ENCODE measurements at regions not wholly inside any gene's neighbourhood (a gene's known extent, or its start where the extent isn't known, plus 50 kb on each side); places are given as distances from the start of the nearest gene placed in this dataset.

DNA sequence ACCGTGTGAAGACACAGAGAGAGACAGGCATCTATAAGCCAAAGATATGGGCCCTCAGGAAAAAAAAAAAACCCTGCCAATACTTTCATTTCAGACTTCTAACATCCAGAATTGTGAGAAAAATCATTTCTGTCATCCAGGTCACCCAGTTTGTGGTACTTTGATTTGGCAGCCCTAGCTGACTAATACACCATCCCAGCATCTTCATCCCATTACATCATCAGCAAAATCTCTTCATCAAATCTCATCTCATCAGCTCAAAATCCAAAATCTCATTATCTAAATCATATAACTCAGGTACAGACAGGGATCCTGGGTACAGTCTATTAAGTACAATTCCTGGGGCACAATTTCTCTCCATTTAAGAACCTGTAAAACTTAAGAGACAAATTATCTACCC is 51.9 kb upstream of the GJA8 start:
- no peaks in the 10 kb centered on the region for H3K9me2 ChIP-seq (ENCODE audit: insufficient read depth, low read length)
- no peaks in the 10 kb centered on the region for H3K36me3 ChIP-seq (ENCODE audit: insufficient read depth, low read length)
- no peak overlapping the region for H3K27ac ChIP-seq (ENCODE audit: low read depth, low read length, poor library complexity, severe bottlenecking)
- H4K20me1 ChIP-seq (ENCODE audit: insufficient read depth, low read length) = no peaks in the 10 kb centered on the region
- H3K4me1 ChIP-seq (ENCODE audit: insufficient read depth, low read length, poor library complexity, severe bottlenecking) = no peaks in the 10 kb centered on the region
- ChIA-PET POLR2A (no interaction called here), CTCF (ENCODE audit: unreplicated experiment) (no interaction called here)
- H2AFZ ChIP-seq (ENCODE audit: low read length) = no peak overlapping the region
- no peaks in the 10 kb centered on the region for H3K79me2 ChIP-seq (ENCODE audit: insufficient read depth, low read depth, low read length)
- TF ChIP-seq, protein P1, sequence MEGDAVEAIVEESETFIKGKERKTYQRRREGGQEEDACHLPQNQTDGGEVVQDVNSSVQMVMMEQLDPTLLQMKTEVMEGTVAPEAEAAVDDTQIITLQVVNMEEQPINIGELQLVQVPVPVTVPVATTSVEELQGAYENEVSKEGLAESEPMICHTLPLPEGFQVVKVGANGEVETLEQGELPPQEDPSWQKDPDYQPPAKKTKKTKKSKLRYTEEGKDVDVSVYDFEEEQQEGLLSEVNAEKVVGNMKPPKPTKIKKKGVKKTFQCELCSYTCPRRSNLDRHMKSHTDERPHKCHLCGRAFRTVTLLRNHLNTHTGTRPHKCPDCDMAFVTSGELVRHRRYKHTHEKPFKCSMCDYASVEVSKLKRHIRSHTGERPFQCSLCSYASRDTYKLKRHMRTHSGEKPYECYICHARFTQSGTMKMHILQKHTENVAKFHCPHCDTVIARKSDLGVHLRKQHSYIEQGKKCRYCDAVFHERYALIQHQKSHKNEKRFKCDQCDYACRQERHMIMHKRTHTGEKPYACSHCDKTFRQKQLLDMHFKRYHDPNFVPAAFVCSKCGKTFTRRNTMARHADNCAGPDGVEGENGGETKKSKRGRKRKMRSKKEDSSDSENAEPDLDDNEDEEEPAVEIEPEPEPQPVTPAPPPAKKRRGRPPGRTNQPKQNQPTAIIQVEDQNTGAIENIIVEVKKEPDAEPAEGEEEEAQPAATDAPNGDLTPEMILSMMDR (conservative IDR thresholded peaks at IDR 0.05; ENCODE audit: low read length) = no peak
- TF ChIP-seq EZH2phosphoT487 (IDR thresholded peaks at IDR 0.05; ENCODE audit: borderline replicate concordance, low read depth, low read length) = no peak
- no peaks in the 10 kb centered on the region for H3K9me3 ChIP-seq (ENCODE audit: low read length)
- intact Hi-C loops (cut with micrococcal nuclease; ENCODE audit: unreplicated experiment) = no loop called here
- H3K4me3 ChIP-seq (ENCODE audit: low read depth, low read length, poor library complexity, severe bottlenecking) = no peak overlapping the region
- no peak overlapping the region for H3K4me2 ChIP-seq (ENCODE audit: low read length)
- no peak for DNase-seq (ENCODE audit: low spot score)
- no TSS peak for BruUV-seq (replicated peaks)

DNA sequence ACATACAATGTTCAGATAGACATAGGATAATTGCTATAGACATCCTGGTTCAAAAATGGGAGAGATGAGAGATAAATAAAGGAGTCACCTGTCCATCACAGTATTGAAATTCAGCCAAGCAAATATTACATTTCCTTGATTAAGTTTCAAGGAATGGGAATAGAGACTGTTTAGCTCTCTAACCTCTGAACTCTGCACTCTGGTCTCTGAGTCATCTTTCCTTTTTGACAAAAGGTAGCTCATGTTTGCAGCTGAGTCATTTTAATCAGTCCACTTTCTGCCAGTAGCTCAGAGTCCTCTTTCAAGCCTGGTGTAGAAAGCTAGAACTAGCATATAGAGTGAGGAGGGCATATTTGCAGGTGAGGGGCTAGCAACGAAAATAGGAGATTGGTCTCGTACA is 51.4 kb upstream of the GJA8 start:
- no TSS peak for BruUV-seq (replicated peaks)
- DNase-seq (ENCODE audit: low spot score) = no peak
- ChIA-PET POLR2A (no interaction called here), CTCF (ENCODE audit: unreplicated experiment) (no interaction called here)
- no peak for TF ChIP-seq EZH2phosphoT487 (IDR thresholded peaks at IDR 0.05; ENCODE audit: borderline replicate concordance, low read depth, low read length)
- TF ChIP-seq, protein P1 (conservative IDR thresholded peaks at IDR 0.05; ENCODE audit: low read length) = no peak
- intact Hi-C loops (cut with micrococcal nuclease; ENCODE audit: unreplicated experiment) = no loop called here
- Histone ChIP-seq H3K4me2 (ENCODE audit: low read length) (no peak overlapping the region), H4K20me1 (ENCODE audit: insufficient read depth, low read length) (no peaks in the 10 kb centered on the region), H3K9me2 (ENCODE audit: insufficient read depth, low read length) (no peaks in the 10 kb centered on the region), H3K36me3 (ENCODE audit: insufficient read depth, low read length) (no peaks in the 10 kb centered on the region), H3K4me3 (ENCODE audit: low read depth, low read length, poor library complexity, severe bottlenecking) (no peak overlapping the region), H3K4me1 (ENCODE audit: insufficient read depth, low read length, poor library complexity, severe bottlenecking) (no peaks in the 10 kb centered on the region), H3K79me2 (ENCODE audit: insufficient read depth, low read depth, low read length) (no peaks in the 10 kb centered on the region), H2AFZ (ENCODE audit: low read length) (no peak overlapping the region), H3K9me3 (ENCODE audit: low read length) (no peaks in the 10 kb centered on the region), H3K27ac (ENCODE audit: low read depth, low read length, poor library complexity, severe bottlenecking) (no peak overlapping the region)

DNA sequence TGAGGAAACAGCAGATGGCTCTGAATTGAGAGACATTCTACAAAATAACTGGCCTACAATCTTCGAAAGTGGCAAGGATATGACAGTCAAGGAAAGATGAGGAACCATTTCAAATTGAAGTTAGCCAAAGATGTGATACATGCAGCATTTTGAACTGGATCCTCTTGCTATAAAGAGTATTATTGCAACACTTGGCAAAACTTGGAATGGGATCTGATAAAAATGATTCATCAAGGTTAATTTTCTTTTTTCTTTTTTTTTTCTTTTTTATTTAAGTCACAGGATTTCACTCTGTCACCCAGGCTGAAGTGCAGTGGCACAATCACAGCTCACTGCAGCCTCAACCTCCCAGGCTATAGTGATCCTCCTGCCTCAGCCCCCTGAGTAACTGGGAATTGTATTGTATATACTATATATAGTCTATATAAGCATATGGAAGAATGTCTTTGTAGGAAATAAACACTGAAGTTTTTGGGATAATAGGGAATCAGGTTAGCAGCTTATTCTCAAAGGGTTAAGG is 49.8 kb upstream of the GJA8 start:
- TF ChIP-seq, protein P1 (conservative IDR thresholded peaks at IDR 0.05; ENCODE audit: low read length) = no peak
- no peak for TF ChIP-seq EZH2phosphoT487 (IDR thresholded peaks at IDR 0.05; ENCODE audit: borderline replicate concordance, low read depth, low read length)
- intact Hi-C loops (cut with micrococcal nuclease; ENCODE audit: unreplicated experiment) = no loop called here
- no TSS peak for BruUV-seq (replicated peaks)
- H3K79me2 ChIP-seq (ENCODE audit: insufficient read depth, low read depth, low read length) = no peaks in the 10 kb centered on the region
- CTCF ChIA-PET (ENCODE audit: unreplicated experiment) = no interaction called here
- no peak for DNase-seq (ENCODE audit: low spot score)
- no peaks in the 10 kb centered on the region for H3K9me3 ChIP-seq (ENCODE audit: low read length)
- no peaks in the 10 kb centered on the region for H3K36me3 ChIP-seq (ENCODE audit: insufficient read depth, low read length)
- no peak overlapping the region for H2AFZ ChIP-seq (ENCODE audit: low read length)
- H4K20me1 ChIP-seq (ENCODE audit: insufficient read depth, low read length) = no peaks in the 10 kb centered on the region
- no peak overlapping the region for H3K27ac ChIP-seq (ENCODE audit: low read depth, low read length, poor library complexity, severe bottlenecking)
- no peaks in the 10 kb centered on the region for H3K9me2 ChIP-seq (ENCODE audit: insufficient read depth, low read length)
- no peak overlapping the region for H3K4me3 ChIP-seq (ENCODE audit: low read depth, low read length, poor library complexity, severe bottlenecking)
- H3K4me1 ChIP-seq (ENCODE audit: insufficient read depth, low read length, poor library complexity, severe bottlenecking) = no peaks in the 10 kb centered on the region
- H3K4me2 ChIP-seq (ENCODE audit: low read length) = no peak overlapping the region
- POLR2A ChIA-PET = interaction anchor here (0.7 kb wide), 1 partner anchor 21 kb away, joined by 3 read pairs; no protein-coding TSS in a partner anchor

Measured in OCI-LY7 (cell line).